Head of caudate nucleus (tissue), 42 donors: ENCODE measurements at regions not wholly inside any gene's neighbourhood (a gene's known extent, or its start where the extent isn't known, plus 50 kb on each side); places are given as distances from the start of the nearest gene placed in this dataset.

ENCODE experiments used
- DNase-seq, 42 donors: peaks; one replicate each; pipeline versions ENCODE4 v3.0.0 to v3.0.0-alpha.2; 2020 to 2021; ENCODE audit warnings: mixed read lengths in 7 of 42
- intact Hi-C: fragments of 100-400 bp; cut with DNase I; formaldehyde crosslinking; loops from one replicate; pipeline ENCODE4 v1.15.0; 2022

DNA sequence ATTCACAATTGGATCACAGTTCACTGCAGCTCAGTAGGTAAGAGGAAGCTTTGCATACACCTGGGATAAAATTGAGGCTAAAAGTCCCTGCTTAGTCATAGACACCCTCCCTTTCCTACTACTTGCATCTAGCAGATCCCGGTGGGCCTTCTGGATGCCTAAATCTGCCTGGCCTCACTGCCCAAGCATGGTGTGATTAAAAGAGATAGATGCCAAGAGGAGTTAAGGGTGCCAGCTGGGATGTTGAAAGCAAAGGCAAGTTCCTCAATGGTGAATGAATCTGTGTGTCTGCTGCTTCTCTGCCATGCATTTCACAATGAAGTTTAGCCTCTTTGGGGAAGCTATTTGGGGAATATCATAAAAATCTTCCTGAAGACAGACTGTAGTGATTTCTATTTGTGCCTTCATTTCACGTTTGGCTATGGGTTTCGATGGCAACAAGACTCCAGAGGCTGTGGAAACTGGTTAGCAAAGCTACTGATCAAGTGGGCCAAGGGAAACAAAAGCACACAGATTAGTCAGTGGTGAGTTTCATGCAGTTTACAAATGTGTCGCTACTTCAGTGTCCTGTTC is 534.0 kb downstream of the ANKRD50 start:
- intact Hi-C loops, result no loop called here
- no peak for DNase-seq

DNA sequence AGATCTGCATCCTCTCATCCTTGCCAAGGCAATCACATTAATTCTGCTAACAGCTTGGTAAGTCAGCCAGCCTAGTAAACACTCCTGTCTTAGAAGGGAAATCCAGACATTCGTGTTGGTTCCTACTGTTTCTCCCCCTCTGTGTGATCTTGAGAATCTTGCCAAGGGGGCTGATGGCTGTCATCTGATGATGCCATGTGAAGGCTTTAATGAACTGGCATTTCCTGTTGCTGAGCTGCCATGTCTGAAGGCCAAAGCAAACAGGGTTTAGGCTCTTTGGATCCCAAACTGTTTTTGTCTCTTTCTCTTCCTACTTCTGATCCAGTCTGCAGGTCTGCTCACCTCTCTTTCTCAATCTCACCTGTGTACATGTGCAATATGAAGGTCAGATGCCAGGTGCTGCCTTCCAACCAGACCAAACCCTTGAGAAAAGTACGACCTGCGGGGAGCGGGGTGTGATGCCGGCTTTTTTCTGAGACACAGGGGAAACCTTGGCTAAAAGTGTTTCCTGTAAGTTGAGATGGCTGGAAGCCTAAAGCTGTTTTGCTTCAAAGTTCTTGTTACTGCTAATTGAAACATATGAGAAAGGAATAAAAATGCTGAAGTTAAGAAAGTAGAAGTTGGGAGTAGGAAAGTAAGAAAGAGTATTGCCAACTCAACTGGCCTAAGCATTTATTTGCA is 532.9 kb downstream of the ANKRD50 start:
- DNase-seq, result no peak
- intact Hi-C loops, result no loop called here

DNA sequence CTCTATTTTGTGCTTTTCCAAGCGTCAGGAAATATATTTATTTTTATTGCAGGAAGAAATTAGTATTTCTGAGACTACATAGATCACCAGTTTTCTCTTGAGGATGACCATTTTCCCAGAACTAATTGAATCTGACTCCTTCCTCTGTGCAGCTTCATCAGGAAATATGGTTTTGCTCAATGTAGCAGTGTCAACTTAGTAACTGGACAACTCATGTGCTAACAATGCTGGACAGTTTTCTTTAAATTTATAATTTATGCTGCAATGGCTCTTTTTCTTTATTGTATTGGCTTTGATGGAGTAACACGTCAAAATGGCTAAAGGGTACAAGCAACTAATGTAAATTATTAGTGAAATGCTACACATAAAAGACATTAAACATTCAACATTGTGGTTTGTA is 531.5 kb downstream of the ANKRD50 start:
- DNase-seq, result no peak
- intact Hi-C loops, result no loop called here

DNA sequence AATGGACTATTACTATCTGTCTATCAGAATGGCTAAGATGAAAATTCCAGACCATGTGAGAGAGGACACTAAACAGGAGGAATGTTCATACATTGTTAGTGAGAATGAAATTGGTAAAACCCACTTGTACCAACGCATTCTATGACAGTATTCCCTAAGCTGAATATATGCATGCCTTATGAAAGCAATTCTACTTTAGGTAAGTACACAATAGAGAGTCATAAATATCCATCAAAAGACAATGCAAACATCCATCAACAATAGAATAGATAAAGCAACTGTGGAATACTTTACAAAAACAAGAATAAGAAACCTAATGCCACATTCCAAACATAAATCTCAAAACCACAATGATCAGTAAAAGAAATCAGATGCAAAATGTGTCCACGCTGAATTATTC is 529.3 kb downstream of the ANKRD50 start:
- DNase-seq, result no peak
- intact Hi-C loops, result no loop called here

DNA sequence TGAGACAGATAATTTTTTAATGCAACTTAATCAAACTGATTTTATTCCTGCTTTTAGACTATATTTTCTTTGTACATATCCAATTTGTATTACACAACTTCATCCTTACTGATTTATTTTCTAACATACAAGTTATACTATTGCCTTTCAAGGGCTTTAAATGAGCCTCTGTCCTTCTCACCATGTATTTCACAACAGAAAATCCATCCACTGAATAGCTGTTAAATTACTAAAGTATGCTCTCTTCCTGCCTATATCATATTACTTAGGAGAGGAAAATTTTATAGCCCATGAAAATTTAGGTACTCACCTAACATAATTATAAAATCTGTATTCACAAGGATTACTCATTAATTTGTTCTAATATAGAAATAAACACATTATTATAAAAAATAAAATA is 528.6 kb downstream of the ANKRD50 start:
- intact Hi-C loops, result no loop called here

DNA sequence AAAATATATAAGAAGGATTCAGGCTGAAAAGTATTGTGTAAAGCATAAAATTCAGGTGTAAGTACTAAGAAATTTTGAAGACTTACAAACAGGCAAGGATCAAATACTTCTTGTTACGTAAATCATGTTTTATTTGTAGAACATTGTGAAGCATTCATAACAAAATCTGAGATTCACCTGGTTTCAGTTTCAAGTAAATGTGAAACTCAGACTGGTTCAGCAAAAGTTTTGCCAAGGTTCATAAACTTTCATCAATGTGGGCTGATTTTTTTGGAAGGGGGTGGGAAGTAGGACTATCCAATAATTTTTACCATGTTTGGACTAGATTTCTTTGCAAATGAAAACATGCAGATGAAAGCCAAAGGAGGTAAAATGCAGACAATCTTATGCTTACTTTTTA is 527.7 kb downstream of the ANKRD50 start:
- DNase-seq, result no peak
- intact Hi-C loops, result no loop called here

More for the DNA sequence above, 528.6 kb downstream of the ANKRD50 start:
- no peak for DNase-seq

DNA sequence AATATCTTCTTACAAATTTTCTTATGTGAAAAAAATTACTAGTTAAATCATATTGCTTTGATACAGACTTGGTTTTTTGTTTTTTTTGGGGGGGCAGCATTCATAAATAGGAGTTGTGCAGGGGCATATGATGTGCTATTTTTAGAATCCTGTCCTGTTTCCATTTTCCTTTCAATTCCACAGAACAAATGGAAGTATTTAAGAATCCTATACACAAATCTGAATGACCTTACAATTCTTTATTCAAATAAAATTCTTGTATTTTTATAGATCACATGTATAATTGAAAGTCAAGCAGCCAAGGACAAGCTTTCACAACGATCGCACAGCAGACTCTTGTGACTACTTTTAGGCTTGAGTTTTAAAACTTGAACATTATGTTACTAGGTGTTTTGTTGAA is 523.9 kb downstream of the ANKRD50 start:
- no peak for DNase-seq
- intact Hi-C loops, result no loop called here

DNA sequence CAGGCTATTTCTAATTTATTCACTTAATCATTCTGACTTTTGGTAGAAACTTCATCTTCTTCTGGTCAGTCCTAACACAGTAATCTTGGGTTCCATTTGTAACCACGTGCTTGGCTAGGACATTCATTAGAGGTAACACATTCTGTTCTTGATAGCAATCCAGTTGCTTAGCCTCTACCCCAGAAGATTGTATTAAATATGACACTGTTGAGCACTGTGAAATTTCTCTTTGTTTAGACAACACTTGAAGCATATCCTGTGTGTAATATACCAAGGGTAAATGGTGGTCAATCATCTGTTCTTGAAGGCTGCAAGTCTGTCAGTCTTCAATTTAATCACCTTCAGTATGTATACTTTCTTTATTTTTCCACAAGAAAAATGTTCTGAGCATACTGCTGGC is 523.0 kb downstream of the ANKRD50 start:
- intact Hi-C loops, result no loop called here
- DNase-seq, result no peak

DNA sequence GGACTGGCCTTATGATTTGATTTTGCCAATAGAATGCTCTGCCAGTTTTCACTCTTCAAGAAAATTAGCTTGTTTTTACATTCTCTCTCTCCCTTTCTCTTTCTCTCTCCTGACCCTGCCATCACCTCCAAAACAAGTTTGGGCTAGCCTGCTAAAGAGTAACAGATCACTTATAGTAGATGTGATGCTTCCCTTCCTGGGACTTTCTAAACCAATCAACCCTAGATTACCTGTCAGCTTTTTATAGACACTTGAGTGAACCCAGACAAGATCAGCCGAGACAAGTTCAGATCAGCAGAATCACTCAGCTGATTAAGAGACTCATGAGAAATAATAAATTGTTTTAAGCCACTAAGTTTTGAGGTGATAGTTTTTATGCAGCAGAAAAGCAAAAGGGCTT is 521.2 kb downstream of the ANKRD50 start:
- DNase-seq, result no peak
- intact Hi-C loops, result no loop called here

DNA sequence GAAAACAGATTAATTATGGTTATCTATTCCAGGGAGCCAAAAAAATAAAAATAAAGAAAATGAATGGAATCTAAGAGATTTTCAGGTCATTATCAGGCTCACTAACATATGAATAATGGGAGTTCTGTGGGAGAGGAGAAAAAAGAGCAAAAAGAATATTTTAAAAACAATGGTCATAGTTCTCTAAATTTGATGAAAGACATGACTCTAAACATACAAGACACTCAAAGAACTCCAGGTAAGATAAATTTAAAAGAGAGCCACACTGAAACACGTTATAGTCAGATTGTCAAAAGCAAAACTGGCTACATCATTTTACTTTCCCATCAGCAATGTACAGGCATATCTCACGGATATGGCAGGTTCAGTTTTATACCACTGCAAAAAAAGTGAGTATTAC is 520.0 kb downstream of the ANKRD50 start:
- intact Hi-C loops, result no loop called here

DNA sequence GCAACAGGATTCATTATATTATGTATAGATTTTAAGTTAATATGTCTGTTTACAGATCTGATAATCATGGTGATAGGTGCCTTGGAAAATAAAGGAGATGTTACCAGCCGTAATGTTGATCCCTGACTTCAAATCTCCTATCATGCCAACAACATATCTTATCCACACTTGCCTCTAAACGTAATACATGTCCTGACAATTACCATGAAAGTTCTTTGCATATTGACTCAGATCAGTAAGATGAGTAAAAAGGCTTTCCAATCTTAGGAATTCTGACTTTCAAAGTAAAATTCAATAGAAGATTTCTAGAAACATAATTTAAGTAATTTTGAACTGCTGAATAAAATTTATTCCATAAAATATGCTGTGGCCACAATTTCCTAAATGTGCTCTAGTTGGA is 513.3 kb downstream of the ANKRD50 start:
- intact Hi-C loops, result no loop called here
- DNase-seq, result no peak

More for the DNA sequence above, 520.0 kb downstream of the ANKRD50 start:
- DNase-seq, result no peak

DNA sequence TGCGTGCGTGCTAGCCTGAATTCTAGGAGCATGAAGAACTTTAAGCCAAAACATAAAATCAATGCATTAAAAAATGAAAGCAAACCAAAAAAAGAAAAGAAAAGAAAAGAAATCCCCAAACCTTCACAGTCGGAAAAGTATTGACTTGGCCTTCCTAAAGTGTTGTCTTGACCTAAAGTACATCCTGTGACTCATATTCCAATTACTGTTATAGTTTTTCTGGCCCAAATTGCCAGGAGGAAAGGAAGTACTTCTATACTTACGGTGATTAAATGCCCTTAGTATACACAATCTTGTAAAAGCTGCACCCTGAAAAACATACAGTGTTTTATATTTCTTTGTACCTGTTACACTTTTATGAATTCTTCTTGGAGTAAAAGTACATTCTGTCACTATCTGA is 512.8 kb downstream of the ANKRD50 start:
- intact Hi-C loops, result no loop called here
- no peak for DNase-seq

DNA sequence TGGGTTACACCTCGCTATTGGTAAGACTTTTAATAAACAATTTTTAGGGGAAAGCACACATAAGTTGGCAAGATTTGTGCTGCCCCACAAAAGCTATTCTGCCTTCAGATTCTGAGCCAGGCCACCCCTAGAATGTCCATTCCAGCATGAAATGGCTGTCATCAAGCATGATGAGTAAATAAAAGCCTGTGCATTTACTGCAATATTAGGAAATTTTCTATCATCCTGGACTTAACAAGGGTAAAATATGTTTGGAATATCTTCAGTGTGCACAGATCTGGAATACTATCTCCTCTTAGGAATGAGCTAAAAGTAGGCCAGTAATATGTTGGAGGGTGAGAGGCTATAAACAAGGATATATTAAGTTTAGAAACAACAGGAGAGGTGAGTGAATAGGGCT is 510.9 kb downstream of the ANKRD50 start:
- intact Hi-C loops, result no loop called here
- no peak for DNase-seq

DNA sequence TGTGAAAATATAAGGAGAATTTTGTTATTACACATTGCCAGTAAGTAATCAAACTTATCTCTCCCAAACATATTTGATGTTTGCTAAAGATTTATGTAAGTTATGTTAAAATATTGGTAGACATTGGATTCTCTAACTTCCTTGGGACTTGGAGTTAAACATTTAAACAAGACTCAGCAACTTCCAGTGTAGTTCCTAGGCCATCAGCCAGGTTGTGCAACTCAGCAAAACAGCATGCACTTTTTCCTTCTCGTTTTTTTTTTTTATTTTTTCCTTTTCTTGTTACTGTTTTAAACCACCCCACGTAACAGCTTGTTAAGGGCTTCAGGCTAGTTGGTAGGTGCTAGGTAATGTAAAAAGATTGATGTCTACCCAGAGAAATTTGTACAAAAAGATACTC is 510.4 kb downstream of the ANKRD50 start:
- intact Hi-C loops, result no loop called here
- no peak for DNase-seq

DNA sequence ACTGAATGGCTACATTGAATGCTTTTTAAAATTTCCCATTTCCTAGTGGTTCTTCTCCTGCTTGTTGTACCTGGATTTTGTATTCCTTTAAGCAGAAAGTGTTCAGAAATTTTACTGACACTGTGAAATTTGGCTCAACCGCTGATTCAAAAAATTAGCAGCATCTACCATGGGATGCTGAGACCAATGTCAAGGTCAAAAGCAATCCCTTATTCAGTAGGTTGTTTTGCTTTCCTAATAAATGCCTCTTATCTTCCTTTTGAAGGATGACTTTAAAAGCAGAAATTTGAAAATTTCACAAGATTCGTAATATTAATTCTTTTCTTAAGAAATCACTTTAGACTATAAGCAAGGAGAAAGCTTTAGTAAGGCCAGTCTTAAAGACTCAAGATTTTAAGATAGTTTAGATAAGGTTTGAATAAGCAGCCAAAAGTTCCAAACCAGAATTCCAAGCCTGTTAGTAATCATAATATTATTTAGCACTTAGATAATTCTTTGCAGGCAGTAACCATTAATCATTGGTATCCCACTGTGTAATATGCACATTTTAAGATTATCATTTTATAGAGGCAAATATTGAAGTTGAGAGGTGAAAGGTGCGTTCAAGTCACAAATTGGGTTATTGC is 508.8 kb downstream of the ANKRD50 start:
- intact Hi-C loops, result no loop called here
- no peak for DNase-seq

DNA sequence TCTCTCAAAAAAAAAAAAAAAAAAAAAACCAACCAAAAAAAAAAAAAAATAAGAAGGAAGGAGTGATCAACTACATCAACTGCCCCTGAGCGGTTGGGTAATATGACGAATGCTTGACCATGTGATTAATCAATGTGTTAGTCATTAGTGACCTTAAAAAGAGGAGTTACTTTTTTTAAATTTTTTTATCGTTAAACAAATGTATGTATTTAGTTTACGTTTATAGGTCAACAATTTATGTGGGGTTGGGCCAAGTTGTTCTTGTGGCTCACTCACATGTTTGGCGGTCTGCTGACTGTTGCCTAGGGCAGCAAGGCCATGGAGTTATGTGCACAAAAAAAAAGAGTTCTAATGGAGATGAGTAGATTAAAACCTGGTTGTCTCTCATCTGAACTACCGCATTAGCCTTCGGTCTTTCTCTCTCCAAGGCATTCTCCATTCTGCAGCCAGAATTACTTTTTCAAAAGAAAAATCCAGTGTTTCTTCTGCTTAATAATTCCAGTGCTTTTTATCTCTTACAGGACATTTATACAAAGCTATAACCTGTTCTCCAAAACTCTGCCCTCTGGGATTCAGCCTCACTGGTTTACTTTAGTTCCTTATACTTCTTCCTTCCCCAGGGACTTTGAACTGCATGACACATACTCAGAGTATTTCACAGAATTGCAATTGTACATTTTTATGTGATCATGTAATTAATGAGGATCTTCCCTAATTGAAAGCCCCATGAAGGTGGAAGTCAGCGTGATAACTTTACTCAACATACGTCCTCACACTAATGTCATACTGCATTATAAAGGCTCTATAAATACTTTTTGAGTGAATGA is 505.5 kb downstream of the ANKRD50 start:
- intact Hi-C loops, result no loop called here
- DNase-seq, result no peak

DNA sequence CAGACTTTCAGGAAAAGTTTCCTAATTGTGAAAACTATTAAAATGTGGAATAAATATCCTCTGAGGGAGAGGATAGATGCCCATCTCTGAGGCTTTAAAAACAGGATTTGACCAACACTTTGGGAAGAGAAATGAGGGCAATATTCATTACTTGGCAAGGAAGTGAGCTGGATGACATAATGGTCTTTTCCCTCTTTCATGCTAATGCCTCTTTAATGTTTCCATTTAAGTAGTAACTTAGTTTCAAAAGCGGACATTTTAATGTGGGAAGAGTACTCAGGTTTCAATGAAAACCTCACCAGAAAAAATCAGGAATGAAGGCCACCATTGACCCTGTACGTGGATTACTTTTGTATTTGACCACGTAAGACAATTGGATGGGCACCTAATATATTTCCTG is 503.3 kb downstream of the ANKRD50 start:
- no peak for DNase-seq
- intact Hi-C loops, result no loop called here

DNA sequence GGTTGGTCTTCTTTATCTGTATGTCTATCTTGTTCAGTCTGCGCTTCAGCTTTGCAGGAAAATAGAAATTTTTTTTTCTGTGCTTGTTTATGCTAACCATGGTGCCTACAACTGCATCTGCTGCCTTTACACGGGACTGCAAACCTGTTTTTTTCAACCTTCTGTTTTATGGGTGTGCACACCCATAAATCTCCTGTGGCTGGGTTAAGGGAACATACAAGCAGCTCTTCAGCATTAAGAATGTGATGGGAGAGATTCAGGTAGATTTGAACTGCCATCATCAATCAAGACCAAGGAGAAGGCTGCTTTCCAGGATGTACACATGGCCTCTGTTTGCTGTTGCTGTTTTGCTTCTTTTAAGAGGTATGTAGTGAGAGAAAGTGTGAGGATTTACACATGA is 502.9 kb downstream of the ANKRD50 start:
- intact Hi-C loops, result no loop called here
- no peak for DNase-seq

DNA sequence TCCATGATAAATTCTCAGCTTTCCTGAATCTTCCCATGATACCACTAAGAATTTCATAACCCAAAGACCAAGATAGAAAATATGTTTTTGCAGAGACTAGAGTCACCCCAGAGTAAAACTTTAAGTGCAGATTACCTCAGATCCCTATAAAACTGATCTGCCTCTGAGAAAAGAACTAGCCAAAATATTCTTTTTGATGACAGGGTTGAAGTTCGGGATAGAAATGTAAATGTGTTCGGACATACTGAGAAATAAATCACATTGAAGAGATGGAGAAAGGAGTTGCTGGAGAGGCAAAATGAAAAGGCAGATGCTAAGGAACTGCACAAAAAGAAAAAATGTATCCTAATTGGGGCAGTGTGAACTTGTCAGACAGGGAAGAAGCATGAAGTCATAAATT is 501.8 kb downstream of the ANKRD50 start:
- no peak for DNase-seq

More for the DNA sequence above, 501.8 kb downstream of the ANKRD50 start:
- intact Hi-C loops, result no loop called here
